Osteoblast (primary cell): ENCODE measurements at regions not wholly inside any gene's neighbourhood (a gene's known extent, or its start where the extent isn't known, plus 50 kb on each side); places are given as distances from the start of the nearest gene placed in this dataset.

Experiments
- DNase-seq: peaks from one replicate; pipeline ENCODE4 v3.0.0; 2011; ENCODE audit warnings: low spot score, mixed read lengths; ENCODE audit not compliant: insufficient read length; ENCODE audit errors: missing footprints
- H2AFZ ChIP-seq: 2 replicates; pipeline ENCODE4 v1.6.0; 2011; ENCODE audit warnings: mild to moderate bottlenecking, low read length
- H3K27ac ChIP-seq: 2 replicates; pipeline ENCODE4 v1.5.1; 2011; ENCODE audit warnings: mild to moderate bottlenecking, low read depth, low read length, moderate library complexity
- H3K27me3 ChIP-seq: 2 replicates; pipeline ENCODE4 v1.6.0; 2012; ENCODE audit warnings: mild to moderate bottlenecking, control low read depth, inconsistent platforms, low read length, moderate library complexity; ENCODE audit not compliant: insufficient read depth
- H3K36me3 ChIP-seq: 2 replicates; pipeline ENCODE4 v1.5.1; 2011; ENCODE audit warnings: mild to moderate bottlenecking, low read length, control low read depth, moderate library complexity; ENCODE audit not compliant: insufficient read depth
- H3K4me1 ChIP-seq: 2 replicates; pipeline ENCODE4 v1.5.1; 2011; ENCODE audit warnings: mild to moderate bottlenecking, low read length, control low read depth, moderate library complexity; ENCODE audit not compliant: insufficient read depth
- H3K4me2 ChIP-seq: 2 replicates; pipeline ENCODE4 v1.6.0; 2011; ENCODE audit warnings: mild to moderate bottlenecking, low read length; ENCODE audit not compliant: insufficient read depth
- H3K4me3 ChIP-seq: fragments of 200-600 bp; sonication (generic); 3 replicates; pipeline ENCODE4 v1.5.1; 2012; ENCODE audit warnings: mild to moderate bottlenecking, low read length, inconsistent platforms; ENCODE audit not compliant: insufficient read depth
- H3K79me2 ChIP-seq: 2 replicates; pipeline ENCODE4 v1.6.0; 2012; ENCODE audit warnings: mild to moderate bottlenecking, low read length, control low read depth, inconsistent platforms; ENCODE audit not compliant: insufficient read depth
- H3K9me3 ChIP-seq: 2 replicates; pipeline ENCODE4 v1.5.1; 2011; ENCODE audit warnings: low read depth, low read length, control low read depth
- H4K20me1 ChIP-seq: 2 replicates; pipeline ENCODE4 v1.6.0; 2012; ENCODE audit warnings: mild to moderate bottlenecking, low read length, control low read depth; ENCODE audit not compliant: insufficient read depth
- TF ChIP-seq, protein P1 (sequence below): IDR thresholded peaks from 2 replicates; pipeline ENCODE4 v1.5.1; 2011; ENCODE audit warnings: mild to moderate bottlenecking, low read depth, low read length, moderate library complexity; ENCODE audit errors: extremely low read depth

DNA sequence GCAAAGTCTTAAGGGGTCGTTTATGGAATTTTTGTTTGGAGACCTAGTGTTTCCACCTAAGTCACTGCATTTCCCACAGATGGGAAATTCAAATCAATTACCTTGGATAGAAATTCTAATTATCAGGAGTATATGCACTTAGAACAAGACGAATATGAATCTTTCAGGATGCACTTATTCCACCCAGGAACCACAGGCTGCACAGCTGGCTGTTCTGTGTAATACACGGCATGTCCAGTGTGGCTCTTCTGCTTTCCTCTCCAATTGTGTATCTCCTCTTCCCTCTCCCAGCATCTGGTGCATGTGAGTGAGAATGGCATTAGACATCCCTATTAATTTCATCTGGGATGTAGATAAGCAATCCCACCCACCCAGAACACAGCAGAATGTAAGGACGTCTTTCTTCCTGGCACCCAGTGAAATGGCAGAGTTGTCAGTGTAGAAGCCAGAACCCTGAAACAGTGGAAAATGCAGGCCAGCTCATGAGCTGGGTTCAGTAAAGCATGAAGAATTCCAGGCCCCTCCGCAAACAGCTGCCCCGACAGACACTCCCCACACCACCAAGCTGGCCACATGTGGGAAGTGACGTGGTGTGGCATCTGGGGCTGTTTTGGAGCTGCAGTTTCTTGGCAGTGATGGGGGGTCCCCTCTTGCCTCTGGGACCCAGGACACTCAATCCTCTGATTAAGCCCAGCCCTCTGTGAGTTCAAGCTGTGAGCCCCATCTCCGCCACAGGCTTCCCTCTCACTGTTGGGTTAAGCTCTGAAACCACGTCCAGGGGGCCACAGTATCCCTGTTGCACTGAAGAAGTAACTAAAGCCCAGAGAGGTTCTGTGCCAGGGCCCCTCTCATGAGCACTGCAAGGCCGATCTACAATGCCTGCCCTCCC is 180.1 kb upstream of the CST7 start:
- H4K20me1 ChIP-seq = no peaks in the 10 kb centered on the region
- H3K27me3 ChIP-seq = peaks cover 6% of the 10 kb centered on the region
- no peak for DNase-seq
- no peaks in the 10 kb centered on the region for H3K9me3 ChIP-seq
- no peaks in the 10 kb centered on the region for H3K79me2 ChIP-seq
- peaks cover 15% of the 10 kb centered on the region for H3K4me1 ChIP-seq
- no peak overlapping the region for H3K4me3 ChIP-seq
- H3K27ac ChIP-seq = no peak overlapping the region
- TF ChIP-seq, protein P1, sequence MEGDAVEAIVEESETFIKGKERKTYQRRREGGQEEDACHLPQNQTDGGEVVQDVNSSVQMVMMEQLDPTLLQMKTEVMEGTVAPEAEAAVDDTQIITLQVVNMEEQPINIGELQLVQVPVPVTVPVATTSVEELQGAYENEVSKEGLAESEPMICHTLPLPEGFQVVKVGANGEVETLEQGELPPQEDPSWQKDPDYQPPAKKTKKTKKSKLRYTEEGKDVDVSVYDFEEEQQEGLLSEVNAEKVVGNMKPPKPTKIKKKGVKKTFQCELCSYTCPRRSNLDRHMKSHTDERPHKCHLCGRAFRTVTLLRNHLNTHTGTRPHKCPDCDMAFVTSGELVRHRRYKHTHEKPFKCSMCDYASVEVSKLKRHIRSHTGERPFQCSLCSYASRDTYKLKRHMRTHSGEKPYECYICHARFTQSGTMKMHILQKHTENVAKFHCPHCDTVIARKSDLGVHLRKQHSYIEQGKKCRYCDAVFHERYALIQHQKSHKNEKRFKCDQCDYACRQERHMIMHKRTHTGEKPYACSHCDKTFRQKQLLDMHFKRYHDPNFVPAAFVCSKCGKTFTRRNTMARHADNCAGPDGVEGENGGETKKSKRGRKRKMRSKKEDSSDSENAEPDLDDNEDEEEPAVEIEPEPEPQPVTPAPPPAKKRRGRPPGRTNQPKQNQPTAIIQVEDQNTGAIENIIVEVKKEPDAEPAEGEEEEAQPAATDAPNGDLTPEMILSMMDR = no peak
- no peak overlapping the region for H3K4me2 ChIP-seq
- H2AFZ ChIP-seq = no peak overlapping the region
- no peaks in the 10 kb centered on the region for H3K36me3 ChIP-seq

DNA sequence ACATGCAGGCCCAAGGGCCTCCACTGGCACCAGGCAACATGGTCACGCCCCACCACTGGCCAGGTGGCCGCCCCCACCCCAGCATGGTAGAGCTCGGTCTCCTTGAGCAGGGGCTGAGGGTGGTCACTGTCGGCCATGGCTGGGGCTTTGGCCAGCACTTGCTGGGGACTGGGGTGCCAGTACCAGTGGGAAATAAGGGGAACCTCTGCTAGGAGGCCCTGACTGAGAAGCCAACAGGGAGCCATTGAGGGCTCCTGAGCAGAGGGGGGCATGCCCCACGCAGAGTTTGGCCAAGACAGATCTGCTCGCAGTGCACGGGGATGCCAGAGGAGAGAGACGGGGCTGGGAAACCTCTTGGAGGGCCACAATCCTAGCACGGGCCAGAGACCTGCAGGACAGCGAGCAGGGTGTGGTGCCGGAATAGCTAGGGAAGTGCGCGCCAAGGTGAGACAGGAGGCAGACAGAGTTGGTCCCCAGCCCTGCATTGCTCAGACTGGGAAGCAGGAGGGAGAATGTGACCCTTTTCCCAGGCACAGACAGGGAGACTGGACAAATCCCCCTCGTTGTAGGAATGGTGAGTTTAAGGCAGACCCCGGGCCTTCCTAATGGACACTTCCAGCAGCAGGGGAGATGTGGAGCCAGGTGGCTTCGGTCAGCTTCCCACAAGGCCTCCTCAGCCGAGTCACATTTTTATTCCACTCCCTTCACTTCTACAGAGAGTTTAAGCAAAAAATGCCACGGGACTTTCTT is 179.0 kb upstream of the CST7 start:
- Histone ChIP-seq H4K20me1 (no peaks in the 10 kb centered on the region), H3K4me2 (no peak overlapping the region), H2AFZ (no peak overlapping the region), H3K4me3 (no peak overlapping the region), H3K4me1 (peaks cover 22% of the 10 kb centered on the region), H3K36me3 (no peaks in the 10 kb centered on the region), H3K79me2 (no peaks in the 10 kb centered on the region), H3K9me3 (no peaks in the 10 kb centered on the region), H3K27ac (no peak overlapping the region), H3K27me3 (peaks cover 6% of the 10 kb centered on the region)
- TF ChIP-seq, protein P1 = no peak
- DNase-seq = no peak

DNA sequence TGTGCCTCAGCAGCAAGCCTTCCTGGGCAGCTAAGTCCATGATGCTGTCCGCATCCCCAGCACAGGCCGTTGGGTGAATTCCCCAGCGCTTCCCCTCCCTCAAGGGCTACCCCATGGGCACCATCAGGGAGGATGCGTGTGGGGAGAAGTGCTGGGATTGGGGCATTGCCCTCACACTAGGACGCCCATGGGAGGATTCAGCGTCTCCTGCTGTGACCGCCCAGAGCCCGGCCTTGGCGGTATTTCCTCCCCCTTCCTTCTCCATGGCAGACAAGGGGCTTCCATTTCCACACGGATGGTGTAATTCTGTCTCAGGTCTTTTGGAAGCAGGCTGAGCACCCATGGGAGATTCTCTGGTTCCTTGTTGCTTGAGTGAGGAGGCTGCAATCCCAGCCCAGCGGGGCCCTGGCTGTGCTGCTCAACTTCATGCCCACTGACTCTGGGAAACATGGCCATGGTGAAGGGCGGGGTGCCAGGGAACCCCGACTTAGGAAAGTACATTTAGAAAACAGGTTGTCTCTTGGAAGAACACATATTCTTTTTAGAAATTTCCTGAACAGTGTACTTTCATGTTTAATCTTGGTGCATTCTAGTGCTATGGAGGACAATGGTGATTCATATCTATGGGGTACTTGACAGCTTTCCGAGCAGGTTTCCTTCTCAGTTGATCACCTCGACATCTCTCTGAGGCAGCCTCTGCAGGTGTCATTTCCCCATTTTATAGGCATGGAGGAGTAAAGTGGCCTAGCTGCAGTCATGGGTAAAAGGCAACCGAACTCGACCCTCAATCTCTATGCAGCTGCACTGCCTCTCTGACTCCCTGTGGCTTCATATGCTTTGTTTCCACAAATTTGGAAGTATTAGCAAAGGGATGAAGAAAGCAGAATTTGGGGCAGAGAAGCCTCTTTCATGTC is 178.2 kb upstream of the CST7 start:
- H3K27me3 ChIP-seq = peaks cover 6% of the 10 kb centered on the region

More for the DNA sequence above, 178.2 kb upstream of the CST7 start:
- Histone ChIP-seq H3K27ac (no peak overlapping the region), H3K4me2 (no peak overlapping the region), H3K4me1 (peaks cover 22% of the 10 kb centered on the region), H4K20me1 (no peaks in the 10 kb centered on the region), H2AFZ (no peak overlapping the region), H3K36me3 (no peaks in the 10 kb centered on the region), H3K4me3 (no peak overlapping the region), H3K9me3 (no peaks in the 10 kb centered on the region), H3K79me2 (no peaks in the 10 kb centered on the region)
- TF ChIP-seq, protein P1 = no peak
- no peak for DNase-seq
